Liver (tissue), 8 donors: ENCODE measurements at regions not wholly inside any gene's neighbourhood (a gene's known extent, or its start where the extent isn't known, plus 50 kb on each side); places are given as distances from the start of the nearest gene placed in this dataset.

Source experiments
- DNase-seq: peaks from one replicate; pipeline ENCODE4 v3.0.0-alpha.2; 2017; ENCODE audit warnings: low spot score
- H3K27ac ChIP-seq, 2 donors: one replicate each; pipeline ENCODE4 v1.7.0; 2013; ENCODE audit warnings: inconsistent platforms in 2 of 2, low read length in 2 of 2, control low read depth in 1 of 2, low read depth in 1 of 2, mild to moderate bottlenecking in 1 of 2
- H3K27me3 ChIP-seq, 4 donors: one replicate each; pipeline versions ENCODE4 v1.6.1 to v1.7.0; 2013; ENCODE audit warnings: low read length in 3 of 4, inconsistent platforms in 1 of 4, mild to moderate bottlenecking in 1 of 4, moderate library complexity in 1 of 4; ENCODE audit not compliant: control insufficient read depth in 4 of 4, insufficient read depth in 4 of 4
- H3K36me3 ChIP-seq, 4 donors: one replicate each; pipeline versions ENCODE4 v1.6.1 to v1.7.0; 2013; ENCODE audit warnings: low read length in 3 of 4, mild to moderate bottlenecking in 3 of 4, low read depth in 1 of 4, moderate library complexity in 1 of 4; ENCODE audit not compliant: control insufficient read depth in 4 of 4, insufficient read depth in 3 of 4
- H3K4me1 ChIP-seq, 4 donors: one replicate each; pipeline versions ENCODE4 v1.6.1 to v1.7.0; 2013; ENCODE audit warnings: low read length in 3 of 4, mild to moderate bottlenecking in 3 of 4, moderate library complexity in 1 of 4; ENCODE audit not compliant: control insufficient read depth in 4 of 4, insufficient read depth in 4 of 4
- H3K4me3 ChIP-seq, 3 donors: one replicate each; pipeline versions ENCODE4 v1.6.1 to v1.7.0; 2013; ENCODE audit warnings: low read length in 3 of 3, control low read depth in 1 of 3, low read depth in 1 of 3, mild to moderate bottlenecking in 1 of 3
- H3K9ac ChIP-seq, 2 donors: one replicate each; pipeline ENCODE4 v1.7.0; 2013; ENCODE audit warnings: low read length in 2 of 2, mild to moderate bottlenecking in 2 of 2, moderate library complexity in 2 of 2, control low read depth in 1 of 2, low read depth in 1 of 2
- H3K9me3 ChIP-seq, 4 donors: one replicate each; pipeline versions ENCODE4 v1.6.1 to v1.7.0; 2013; ENCODE audit warnings: low read length in 3 of 4; ENCODE audit not compliant: control insufficient read depth in 4 of 4
- CTCF ChIP-seq: fragments of 150-350 bp; IDR thresholded peaks from 2 replicates; pipeline ENCODE4 v1.5.1; 2017; ENCODE audit warnings: improper control_type of control experiment, low read depth, low read length; ENCODE audit not compliant: missing input control
- EGR1 ChIP-seq, 2 donors: IDR thresholded peaks; 2 replicates each; pipeline ENCODE4 v1.6.1; 2016 to 2018; ENCODE audit warnings: antibody characterized with exemption in 2 of 2, low read depth in 2 of 2
- FOXA1 ChIP-seq: IDR thresholded peaks from 2 replicates; pipeline ENCODE4 v1.6.1; 2016; ENCODE audit warnings: antibody characterized with exemption
- FOXA2 ChIP-seq: IDR thresholded peaks from 2 replicates; pipeline ENCODE4 v1.6.1; 2016; ENCODE audit warnings: antibody characterized with exemption
- GABPA ChIP-seq, 2 donors: IDR thresholded peaks in 1 of 2; conservative IDR thresholded peaks in 1 of 2; 2 replicates each; pipeline ENCODE4 v1.6.1; 2016; ENCODE audit warnings: antibody characterized with exemption in 2 of 2, mild to moderate bottlenecking in 1 of 2, moderate library complexity in 1 of 2
- HNF4G ChIP-seq: IDR thresholded peaks from 2 replicates; pipeline ENCODE4 v1.6.1; 2016; ENCODE audit warnings: antibody characterized with exemption
- JUND ChIP-seq, 2 donors: IDR thresholded peaks; 2 replicates each; pipeline ENCODE4 v1.6.1; 2016; ENCODE audit warnings: antibody characterized with exemption in 2 of 2
- MAX ChIP-seq: IDR thresholded peaks from 2 replicates; pipeline ENCODE4 v1.6.1; 2016; ENCODE audit warnings: antibody characterized with exemption
- RAD21 ChIP-seq, 2 donors: IDR thresholded peaks; 2 replicates each; pipeline ENCODE4 v1.6.1; 2016; ENCODE audit warnings: antibody characterized with exemption in 2 of 2, mild to moderate bottlenecking in 2 of 2
- REST ChIP-seq: IDR thresholded peaks from 2 replicates; pipeline ENCODE4 v1.6.1; 2016; ENCODE audit warnings: antibody characterized with exemption, mild to moderate bottlenecking
- RXRA ChIP-seq, 2 donors: IDR thresholded peaks; 2 replicates each; pipeline ENCODE4 v1.6.1; 2017 to 2018; ENCODE audit warnings: antibody characterized with exemption in 2 of 2, mild to moderate bottlenecking in 1 of 2
- SP1 ChIP-seq: IDR thresholded peaks from 2 replicates; pipeline ENCODE4 v1.6.1; 2018; ENCODE audit warnings: antibody characterized with exemption, mild to moderate bottlenecking
- TAF1 ChIP-seq: conservative IDR thresholded peaks from 2 replicates; pipeline ENCODE4 v1.6.1; 2016; ENCODE audit warnings: antibody characterized with exemption, mild to moderate bottlenecking
- ZBTB33 ChIP-seq: IDR thresholded peaks from 2 replicates; pipeline ENCODE4 v1.6.1; 2016; ENCODE audit warnings: antibody characterized with exemption
- WGBS: extraction: QIAGEN DNeasy Blood & Tissue Kit; methylation state at CpG from one replicate; pipeline ENCODE4 v1.1.7; 2013; 5-methylcytosine and 5-hydroxymethylcytosine counted together
- donor health status: healthy.
- donor health status: healthy.
- donor health status: healthy.
- donor health status: healthy.
- donor health status: healthy.

GRCh38 chr3:67884345-67884744 is 229.9 kb upstream of the SUCLG2 start:
- no peak overlapping the region for H3K4me3 ChIP-seq
- H3K27me3 ChIP-seq = no peaks in the 10 kb centered on the region
- H3K4me1 ChIP-seq = no peaks in the 10 kb centered on the region
- 88% methylated on average over 1 of the region's 1 CpG for WGBS
- H3K9me3 ChIP-seq = no peaks in the 10 kb centered on the region
- DNase-seq = no peak
- TF ChIP-seq FOXA2 = no peak
- no peak for TF ChIP-seq GABPA (IDR thresholded peaks at IDR 0.05 in 1 of 2, conservative IDR thresholded peaks at IDR 0.05 in 1 of 2)
- no peak for TF ChIP-seq FOXA1
- no peak for TF ChIP-seq TAF1
- TF ChIP-seq ZBTB33 = no peak
- TF ChIP-seq REST = no peak
- TF ChIP-seq HNF4G = no peak
- no peak for TF ChIP-seq CTCF
- TF ChIP-seq RXRA (IDR thresholded peaks at IDR 0.05) = no peak
- no peak for TF ChIP-seq JUND (IDR thresholded peaks at IDR 0.05)
- no peak for TF ChIP-seq SP1
- no peak for TF ChIP-seq MAX
- H3K9ac ChIP-seq = no peak overlapping the region
- H3K27ac ChIP-seq = no peak overlapping the region
- H3K36me3 ChIP-seq = no peaks in the 10 kb centered on the region

- Histone ChIP-seq H3K4me3 (no peak overlapping the region), H3K9ac (no peak overlapping the region), H3K36me3 (no peaks in the 10 kb centered on the region), H3K4me1 (no peaks in the 10 kb centered on the region), H3K27me3 (no peaks in the 10 kb centered on the region), H3K9me3 (no peaks in the 10 kb centered on the region), H3K27ac (no peak overlapping the region)
- TF ChIP-seq FOXA2 (no peak), CTCF (no peak), RAD21 (IDR thresholded peaks at IDR 0.05) (no peak), JUND (IDR thresholded peaks at IDR 0.05) (no peak), RXRA (IDR thresholded peaks at IDR 0.05) (no peak), ZBTB33 (no peak), REST (no peak), SP1 (no peak), EGR1 (IDR thresholded peaks at IDR 0.05; ENCODE audit: low read depth in 2 of 2) (no peak)
- WGBS = 86% methylated on average over 2 of the region's 2 CpGs
- no peak for DNase-seq
These were observed 229.4 kb upstream of the SUCLG2 start for GRCh38 chr3:67883766-67884165.
